GM21526 (cell line): ENCODE measurements at regions not wholly inside any gene's neighbourhood (a gene's known extent, or its start where the extent isn't known, plus 50 kb on each side); places are given as distances from the start of the nearest gene placed in this dataset.
"Not testable (repeated sequence)": the region's sequence is repeated elsewhere in the genome, so short reads cannot be mapped to it uniquely, and the experiment has no call there.

ENCODE experiments used
- ATAC-seq: cut with Tn5 transposase; IDR thresholded peaks from one replicate; pipeline ENCODE4 v1.9.1; 2021; ENCODE audit warnings: moderate library complexity; ENCODE audit not compliant: unreplicated experiment, low FRiP score

- no peak for ATAC-seq
These were observed 312.9 kb downstream of the GJA1 start for GRCh38 chr6:121748376-121748775.

DNA sequence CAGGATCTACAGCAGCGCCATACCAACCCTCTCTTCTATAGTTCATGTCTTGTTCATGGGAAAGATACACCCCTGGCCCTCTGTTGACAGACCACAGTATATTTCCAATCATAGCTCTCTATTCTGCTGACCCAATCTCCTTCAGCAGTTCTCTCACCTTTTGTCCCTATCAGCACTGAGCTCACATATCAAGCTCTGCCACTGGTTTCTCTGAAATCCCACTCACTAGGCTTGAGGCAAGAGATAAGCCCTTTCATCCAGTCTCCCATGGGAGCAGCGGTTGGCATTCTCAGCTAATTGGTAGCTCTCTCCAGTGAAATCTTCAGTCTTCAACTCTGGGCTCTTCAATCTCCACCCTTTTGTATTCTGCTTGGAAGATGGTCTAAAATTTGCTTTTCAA, 313.4 kb downstream of the GJA1 start:
- ATAC-seq = no peak

- ATAC-seq = no peak
These were observed 320.0 kb downstream of the GJA1 start for GRCh38 chr6:121755485-121755884.

DNA sequence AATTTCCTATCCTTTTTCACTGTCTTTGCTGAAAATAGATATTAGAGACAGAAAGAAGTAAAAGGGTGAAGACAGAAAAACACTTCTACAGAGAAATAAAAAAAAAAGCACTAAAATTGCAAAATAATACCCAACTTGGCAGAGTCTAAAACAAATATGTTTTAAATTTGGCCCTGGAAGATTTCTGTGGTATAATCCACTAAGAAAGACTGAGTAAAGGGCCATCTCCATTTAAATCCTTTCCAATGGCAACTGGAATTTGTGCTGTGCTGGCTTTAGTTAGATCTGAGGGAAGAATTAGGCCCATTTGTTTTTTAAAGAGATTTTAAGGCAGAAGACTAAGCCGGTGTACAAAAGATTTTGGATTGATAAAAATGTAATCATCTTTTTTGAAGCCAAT, 321.2 kb downstream of the GJA1 start:
- no peak for ATAC-seq

DNA sequence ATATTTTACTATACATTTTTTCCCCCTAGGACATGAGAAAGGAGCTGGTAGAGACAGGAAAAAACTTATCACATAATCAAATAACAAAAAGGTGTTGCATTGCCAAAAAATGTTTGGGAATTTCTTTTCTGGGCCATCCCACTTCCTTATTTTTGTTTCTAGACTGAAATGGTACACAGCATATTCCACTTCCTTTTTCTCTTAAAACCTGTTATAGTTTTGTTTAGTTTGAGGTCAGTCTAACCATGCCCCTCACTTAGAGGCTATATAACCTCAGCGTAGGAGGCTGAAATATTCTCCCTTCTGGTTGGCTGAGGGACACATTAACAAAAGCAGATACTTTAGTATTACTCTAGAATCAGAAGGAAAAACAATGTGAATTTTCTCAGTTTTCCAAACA, 323.9 kb downstream of the GJA1 start:
- ATAC-seq = no peak

DNA sequence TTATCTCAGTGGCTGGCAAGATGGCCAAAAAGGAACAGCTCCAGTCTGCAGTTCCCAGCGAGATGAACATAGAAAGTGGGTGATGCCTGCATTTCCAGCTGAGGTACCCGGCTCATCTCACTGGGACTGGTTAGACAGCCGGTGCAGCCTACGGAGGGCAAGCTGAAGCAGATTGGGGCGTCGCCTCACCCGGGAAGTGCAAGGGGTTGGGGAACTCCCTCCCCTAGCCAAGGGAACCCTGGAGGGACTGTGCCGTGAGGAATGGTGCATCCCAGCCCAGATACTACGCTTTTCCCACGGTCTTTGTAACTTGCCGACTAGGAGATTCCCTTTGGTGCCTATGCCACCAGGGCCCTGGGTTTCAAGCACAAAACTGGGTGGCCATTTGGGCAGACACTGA, 324.7 kb downstream of the GJA1 start:
- no peak for ATAC-seq

DNA sequence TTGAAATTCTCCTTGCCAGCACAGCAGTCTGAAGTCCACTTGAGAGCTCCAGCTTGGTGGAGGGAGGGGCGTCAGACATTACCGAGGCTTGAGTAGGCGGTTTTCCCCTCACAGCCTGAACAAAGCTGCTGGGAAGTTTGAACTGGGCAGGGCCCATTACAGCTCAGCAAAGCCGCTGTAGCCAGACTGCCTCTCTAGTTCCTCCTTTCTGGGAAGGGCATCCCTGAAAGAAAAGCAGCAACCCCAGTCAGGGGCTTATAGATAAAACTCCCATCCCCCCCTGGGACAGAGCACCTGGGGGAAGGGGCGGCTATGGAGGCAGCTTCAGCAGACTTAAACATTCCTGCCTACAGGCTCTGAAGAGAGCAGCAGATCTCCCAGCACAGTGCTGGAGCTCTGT, 325.3 kb downstream of the GJA1 start:
- ATAC-seq = no peak

- peak; percentile 91 for ATAC-seq
These were observed 329.0 kb downstream of the GJA1 start for GRCh38 chr6:121764493-121764892.

- no peak for ATAC-seq
These were observed 329.6 kb downstream of the GJA1 start for GRCh38 chr6:121765060-121765459.

DNA sequence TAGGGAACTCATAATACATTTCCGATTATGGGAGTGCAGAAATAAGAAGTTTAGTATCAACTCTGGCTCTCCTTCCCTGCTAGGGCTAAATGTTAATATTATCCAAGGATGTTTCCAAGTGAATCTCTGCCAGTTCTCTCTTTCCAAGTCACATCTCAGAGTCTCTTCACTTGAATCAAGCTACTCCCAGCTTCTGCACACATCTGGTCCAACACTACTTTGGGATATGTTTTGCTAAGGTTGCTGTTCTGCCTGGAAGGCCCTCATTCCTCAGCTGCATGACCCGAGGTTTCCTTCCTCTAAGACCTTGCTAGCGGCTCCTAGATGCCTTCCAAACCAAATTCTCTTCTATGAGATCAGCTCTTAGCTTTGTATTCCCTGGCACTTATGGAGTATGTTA, 331.8 kb downstream of the GJA1 start:
- no peak for ATAC-seq

- ATAC-seq = no peak
These were observed 335.5 kb downstream of the GJA1 start for GRCh38 chr6:121770943-121771342.

- peak; percentile 80 for ATAC-seq
These were observed 336.7 kb downstream of the GJA1 start for GRCh38 chr6:121771937-121772720.

GRCh38 chr6:121776054-121776453, 340.6 kb downstream of the GJA1 start:
- ATAC-seq = no peak

- no peak for ATAC-seq
These were observed 345.2 kb downstream of the GJA1 start for GRCh38 chr6:121780325-121781321.

DNA sequence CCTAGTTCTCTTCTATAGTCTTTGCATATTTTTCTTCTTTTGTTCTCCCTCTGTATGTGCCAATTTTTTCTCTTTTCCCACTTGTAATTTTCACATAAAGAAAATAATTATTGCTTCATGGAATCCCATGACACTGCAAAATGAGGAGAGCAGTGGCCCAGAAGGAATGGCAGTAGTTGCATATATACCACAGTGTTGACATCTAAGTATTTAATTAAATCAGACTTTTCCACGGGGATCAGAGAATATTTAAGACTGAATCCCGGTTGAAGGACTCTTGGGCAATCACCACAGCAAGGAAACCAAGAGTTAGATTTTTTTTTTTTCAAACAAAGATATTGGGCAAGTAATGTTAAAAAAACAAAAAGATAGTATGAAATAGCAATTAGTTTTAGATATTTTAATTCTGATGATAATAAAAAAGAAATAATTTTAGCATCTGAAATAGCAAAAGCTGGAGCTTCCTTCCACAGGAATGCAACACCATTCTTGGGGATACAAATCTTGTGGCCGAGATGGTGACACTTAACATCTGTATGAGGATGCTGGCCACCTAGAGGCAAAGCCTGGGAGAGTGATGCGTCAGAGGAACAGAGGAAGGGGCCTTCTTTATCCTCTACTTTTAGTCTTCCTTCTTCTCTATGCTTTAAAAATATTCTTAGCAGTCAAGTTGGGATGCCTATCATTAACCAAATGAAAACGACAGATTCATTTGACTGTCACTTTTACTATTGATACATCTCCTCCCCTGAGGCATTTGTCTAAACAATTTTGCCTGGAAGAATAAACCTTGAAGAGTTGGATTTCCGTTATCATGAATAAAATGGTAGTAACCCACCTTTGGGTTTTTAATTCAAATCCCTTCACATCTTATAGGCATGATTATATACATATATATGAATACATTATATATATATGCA, 356.2 kb downstream of the GJA1 start:
- ATAC-seq = no peak

- ATAC-seq = no peak
These were observed 359.2 kb downstream of the GJA1 start for GRCh38 chr6:121794630-121795029.

DNA sequence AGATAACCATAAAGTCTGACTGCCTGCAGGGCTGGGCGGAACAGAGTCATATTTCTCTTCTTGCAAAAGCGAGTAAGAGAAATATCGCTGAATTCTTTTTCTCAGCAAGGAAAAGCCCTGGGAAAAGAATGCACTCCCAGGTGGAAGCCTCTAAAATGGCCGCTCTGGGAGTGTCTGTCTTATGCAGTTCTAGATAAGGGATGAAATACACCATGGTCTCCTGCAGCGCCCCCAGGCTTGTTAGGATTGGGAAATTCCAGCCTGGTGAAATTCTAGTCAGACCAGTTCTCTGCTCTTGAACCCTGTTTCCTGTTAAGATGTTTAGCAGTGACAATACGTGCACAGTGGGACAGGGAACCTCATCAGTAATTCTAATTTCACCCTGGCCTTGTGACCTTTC, 362.2 kb downstream of the GJA1 start:
- ATAC-seq = not testable (repeated sequence)

DNA sequence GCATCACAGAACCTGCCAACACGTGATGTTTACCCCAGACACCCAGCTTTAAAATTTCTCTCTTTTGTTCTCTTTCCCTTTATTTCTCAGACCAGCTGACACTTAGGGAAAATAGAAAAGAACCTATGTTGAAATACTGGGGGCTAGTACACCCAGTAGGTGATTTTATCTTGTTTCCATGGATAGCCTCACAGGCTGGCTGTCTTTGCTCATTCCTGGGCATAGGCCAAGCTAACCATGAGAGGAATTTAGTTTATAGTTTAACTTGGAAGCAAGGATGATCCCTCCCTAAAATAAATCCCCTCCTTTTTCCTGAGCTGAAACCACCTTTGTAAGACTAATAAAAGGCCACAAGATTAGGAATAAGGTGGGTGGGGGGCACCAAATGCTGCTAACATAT, 362.7 kb downstream of the GJA1 start:
- not testable (repeated sequence) for ATAC-seq

- no peak for ATAC-seq
These were observed 364.1 kb downstream of the GJA1 start for GRCh38 chr6:121799574-121799973.

DNA sequence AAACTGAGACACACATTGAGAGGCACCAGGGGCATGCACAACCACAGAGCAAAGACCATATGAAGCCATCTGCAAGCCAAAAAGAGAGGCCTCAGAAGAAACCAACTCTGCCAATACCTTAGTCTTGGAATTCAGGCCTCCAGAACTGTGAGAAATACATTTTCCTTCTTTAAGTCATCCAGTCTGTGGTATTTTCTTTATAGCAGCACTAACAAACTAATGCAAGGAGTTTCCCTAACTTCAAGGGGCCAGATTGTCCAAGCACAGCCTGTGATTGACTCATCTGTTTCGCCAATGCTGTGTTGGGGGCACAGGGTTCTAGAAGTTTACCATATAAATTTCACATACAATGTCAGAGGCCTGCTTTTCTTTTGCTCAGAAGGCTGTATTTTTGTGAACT, 364.6 kb downstream of the GJA1 start:
- ATAC-seq = no peak
